HEK293 (cell line): ENCODE measurements at regions not wholly inside any gene's neighbourhood (a gene's known extent, or its start where the extent isn't known, plus 50 kb on each side); places are given as distances from the start of the nearest gene placed in this dataset.

Source experiments
- CTCF ChIP-seq: fragments of 450-650 bp; formaldehyde crosslinking; IDR thresholded peaks from 2 replicates; pipeline ENCODE4 v1.5.1; 2016; ENCODE audit warnings: missing biosample characterization, missing genetic modification characterization
- PRDM1 ChIP-seq: fragments of 450-650 bp; formaldehyde crosslinking; IDR thresholded peaks from 2 replicates; pipeline ENCODE4; 2016; ENCODE audit warnings: missing biosample characterization, missing genetic modification characterization
- RBAK ChIP-seq: fragments of 450-650 bp; formaldehyde crosslinking; IDR thresholded peaks from 2 replicates; pipeline ENCODE4 v1.5.1; 2016; ENCODE audit warnings: missing biosample characterization, missing genetic modification characterization
- ZBTB1 ChIP-seq: fragments of 450-650 bp; formaldehyde crosslinking; IDR thresholded peaks from 2 replicates; pipeline ENCODE4 v1.5.1; 2016; ENCODE audit warnings: missing biosample characterization, missing genetic modification characterization
- ZBTB21 ChIP-seq: fragments of 450-650 bp; formaldehyde crosslinking; IDR thresholded peaks from 2 replicates; pipeline ENCODE4 v1.5.1; 2017; ENCODE audit warnings: missing biosample characterization, missing genetic modification characterization
- ZNF140 ChIP-seq: fragments of 450-650 bp; formaldehyde crosslinking; IDR thresholded peaks from 2 replicates; pipeline ENCODE4 v1.5.1; 2016; ENCODE audit warnings: missing biosample characterization, missing genetic modification characterization
- ZNF223 ChIP-seq: fragments of 450-650 bp; formaldehyde crosslinking; IDR thresholded peaks from 2 replicates; pipeline ENCODE4 v1.5.1; 2016; ENCODE audit warnings: missing biosample characterization, missing genetic modification characterization
- ZNF280D ChIP-seq: fragments of 450-650 bp; formaldehyde crosslinking; IDR thresholded peaks from 2 replicates; pipeline ENCODE4 v1.5.1; 2016; ENCODE audit warnings: missing biosample characterization, missing genetic modification characterization
- ZNF292 ChIP-seq: fragments of 450-650 bp; formaldehyde crosslinking; IDR thresholded peaks from 2 replicates; pipeline ENCODE4 v1.5.1; 2016; ENCODE audit warnings: low read depth, missing biosample characterization, missing genetic modification characterization, borderline replicate concordance
- ZNF423 ChIP-seq: fragments of 450-650 bp; formaldehyde crosslinking; IDR thresholded peaks from 2 replicates; pipeline ENCODE4 v1.5.1; 2016; ENCODE audit warnings: missing biosample characterization, missing genetic modification characterization
- ZNF449 ChIP-seq: fragments of 450-650 bp; formaldehyde crosslinking; IDR thresholded peaks from 2 replicates; pipeline ENCODE4 v1.5.1; 2017; ENCODE audit warnings: missing biosample characterization, mild to moderate bottlenecking, missing genetic modification characterization, moderate library complexity
- ZNF623 ChIP-seq: fragments of 450-650 bp; formaldehyde crosslinking; IDR thresholded peaks from 2 replicates; pipeline ENCODE4 v1.5.1; 2016; ENCODE audit warnings: missing biosample characterization, missing genetic modification characterization
- ZNF777 ChIP-seq: fragments of 450-650 bp; formaldehyde crosslinking; IDR thresholded peaks from 2 replicates; pipeline ENCODE4 v1.5.1; 2017; ENCODE audit warnings: missing biosample characterization, missing genetic modification characterization, borderline replicate concordance
- ZSCAN30 ChIP-seq: fragments of 450-650 bp; IDR thresholded peaks from 2 replicates; pipeline ENCODE4 v1.5.1; 2018; ENCODE audit warnings: missing biosample characterization, mild to moderate bottlenecking, missing genetic modification characterization, moderate library complexity

GRCh38 chr3:113070072-113070640, 79.4 kb downstream of the GTPBP8 start:
- TF ChIP-seq CTCF (no peak), ZNF140 (tag by site-specific recombination) (no peak), ZNF280D (no peak), ZNF292 (tag by site-specific recombination) (no peak), PRDM1 (tag by site-specific recombination) (no peak), ZNF623 (no peak), RBAK (tag by site-specific recombination) (no peak), ZSCAN30 (tag by site-specific recombination) (no peak), ZNF777 (no peak), ZNF449 (tag by site-specific recombination) (no peak), ZNF423 (no peak), ZBTB21 (tag by site-specific recombination) (no peak), ZBTB1 (tag by site-specific recombination) (no peak), ZNF223 (tag by site-specific recombination) (no peak)
